GM12878 (cell line): ENCODE measurements at regions not wholly inside any gene's neighbourhood (a gene's known extent, or its start where the extent isn't known, plus 50 kb on each side); places are given as distances from the start of the nearest gene placed in this dataset.

Experiments
- ATAC-seq: fragments of 200-7000 bp; cut with Tn5 transposase; 3 replicates; pipeline ENCODE4 v1.9.1; 2020; ENCODE audit warnings: mild to moderate bottlenecking, moderate library complexity
- BruUV-seq: library from RNA; stranded (reverse); fragments of 400-500 nt; replicated peaks from 2 replicates; lab custom pipeline; 2021; lab: Mats Ljungman, UMichigan
- CTCF ChIA-PET: fragments of 300-600 bp; sonication (Branson Sonifier 250); formaldehyde crosslinking; extraction: SDS; loops from one replicate; lab custom pipeline; 2021; ENCODE audit warnings: inconsistent platforms; lab: Yijun Ruan, JAX
- POLR2A ChIA-PET: fragments of 350-600 bp; formaldehyde crosslinking; extraction: SDS; loops from one replicate; lab custom pipeline; 2021; ENCODE audit warnings: inconsistent platforms; lab: Charles Lee
- RAD21 ChIA-PET: fragments of 300-600 bp; sonication (Branson Sonifier 250); formaldehyde crosslinking; loops from one replicate; lab custom pipeline; 2023; ENCODE audit warnings: antibody characterized with exemption; ENCODE audit not compliant: unreplicated experiment; lab: Charles Lee
- SMC1A ChIA-PET: fragments of 300-600 bp; sonication (Branson Sonifier 250); formaldehyde crosslinking; loops from one replicate; lab custom pipeline; 2023; ENCODE audit not compliant: unreplicated experiment, uncharacterized antibody; lab: Charles Lee
- DNase-seq: peaks from one replicate; pipeline ENCODE4 v3.0.0-alpha.2; 2011; ENCODE audit warnings: low read depth, low spot score
- FAIRE-seq: peaks from 3 replicates; lab custom pipeline; 2011; peaks lifted over from hg19 to GRCh38; lab: Jason Lieb, UNC
- H2AFZ ChIP-seq: 2 replicates; pipeline ENCODE4 v1.6.0; 2011; ENCODE audit warnings: low read depth, low read length, control low read depth; ENCODE audit not compliant: control insufficient read depth
- H3K27ac ChIP-seq: 2 replicates; pipeline ENCODE4 v1.5.1; 2011; ENCODE audit warnings: control low read depth; ENCODE audit not compliant: control insufficient read depth, insufficient read depth
- H3K27me3 ChIP-seq, 2 experiments: replicated peaks in 1 of 2; 2 replicates each; pipeline versions ENCODE4 v1.6.0 to v1.6.1; 2011; ENCODE audit warnings: low read length in 1 of 2; ENCODE audit not compliant: control insufficient read depth in 2 of 2, insufficient read depth in 2 of 2
- H3K36me3 ChIP-seq, 2 experiments: 2 replicates each; pipeline ENCODE4 v1.5.1; 2011; ENCODE audit warnings: low read length in 1 of 2; ENCODE audit not compliant: control insufficient read depth in 2 of 2, insufficient read depth in 2 of 2
- H3K4me1 ChIP-seq: 2 replicates; pipeline ENCODE4 v1.6.1; 2011; ENCODE audit warnings: mild to moderate bottlenecking, low read length, moderate library complexity, mixed read lengths; ENCODE audit not compliant: control insufficient read depth, insufficient read depth
- H3K4me2 ChIP-seq: 2 replicates; pipeline ENCODE4 v1.6.0; 2011; ENCODE audit warnings: control low read depth; ENCODE audit not compliant: control insufficient read depth, insufficient read depth
- H3K4me3 ChIP-seq: fragments of 200-600 bp; sonication (generic); 2 replicates; pipeline ENCODE4 v1.5.1; 2016
- H3K79me2 ChIP-seq: 2 replicates; pipeline ENCODE4 v1.6.0; 2011; ENCODE audit warnings: low read length; ENCODE audit not compliant: control insufficient read depth, insufficient read depth
- H3K9ac ChIP-seq: 2 replicates; pipeline ENCODE4 v1.8.0; 2011; ENCODE audit warnings: low read length, control low read depth, mixed read lengths; ENCODE audit not compliant: control insufficient read depth, insufficient read depth
- H3K9me3 ChIP-seq: replicated peaks from 3 replicates; pipeline ENCODE4 v1.5.1; 2011; ENCODE audit warnings: mild to moderate bottlenecking, low read length; ENCODE audit not compliant: control insufficient read depth, insufficient read depth
- H4K20me1 ChIP-seq: 2 replicates; pipeline ENCODE4 v1.6.0; 2011; ENCODE audit not compliant: control insufficient read depth, insufficient read depth
- CEBPB ChIP-seq, 2 experiments: fragments of 150-350 bp in 1 of 2; IDR thresholded peaks; 2 replicates each; pipeline ENCODE4 v1.6.1; 2012 to 2014; ENCODE audit warnings: low read depth in 2 of 2, low read length in 2 of 2, borderline replicate concordance in 1 of 2, inconsistent platforms in 1 of 2
- CHD4 ChIP-seq: fragments of 200-600 bp; sonication (generic); IDR thresholded peaks from 2 replicates; pipeline ENCODE4 v1.6.1; 2016; ENCODE audit warnings: mild to moderate bottlenecking
- EZH2 ChIP-seq: IDR thresholded peaks from 2 replicates; pipeline ENCODE4 v1.6.1; 2012; ENCODE audit warnings: low read depth, mild to moderate bottlenecking, control low read depth, inconsistent platforms, low read length, borderline replicate concordance; ENCODE audit not compliant: control insufficient read depth
- HDGF ChIP-seq: fragments of 450-650 bp; IDR thresholded peaks from 2 replicates; pipeline ENCODE4 v1.6.1; 2016; ENCODE audit warnings: antibody characterized with exemption
- NFYA ChIP-seq: IDR thresholded peaks from 2 replicates; pipeline ENCODE4 v1.6.1; 2011; ENCODE audit warnings: low read depth, mild to moderate bottlenecking, low read length, improper control_type of control experiment, borderline replicate concordance
- TCF3 ChIP-seq: IDR thresholded peaks from 2 replicates; pipeline ENCODE4 v1.6.1; 2012; ENCODE audit warnings: low read depth, mild to moderate bottlenecking, low read length, borderline replicate concordance; ENCODE audit not compliant: insufficient read depth
- YY1 ChIP-seq: IDR thresholded peaks from 2 replicates; pipeline ENCODE4 v1.6.1; 2011; ENCODE audit warnings: low read depth, mild to moderate bottlenecking, low read length
- in situ Hi-C: fragments of 300-500 bp; cut with MboI; formaldehyde crosslinking; loops from 9 replicates; pipeline ENCODE4 v1.14.3; 2018; ENCODE audit warnings: mixed read lengths
- intact Hi-C: fragments of 100-400 bp; cut with micrococcal nuclease; formaldehyde crosslinking; loops from one replicate; pipeline ENCODE4 v1.14.2; 2022; ENCODE audit not compliant: unreplicated experiment

- TF ChIP-seq NFYA (no peak), HDGF (no peak), YY1 (no peak), CEBPB (IDR thresholded peaks at IDR 0.05; ENCODE audit: borderline replicate concordance in 1 of 2, low read depth in 2 of 2, low read length in 2 of 2) (no peak), CHD4 (no peak)
- TF ChIP-seq, all 136 proteins: peak for 0
- Histone ChIP-seq H2AFZ (no peak overlapping the region), H3K9ac (no peak overlapping the region), H3K27ac (no peak overlapping the region), H3K4me1 (no peaks in the 10 kb centered on the region), H3K79me2 (no peaks in the 10 kb centered on the region), H4K20me1 (no peaks in the 10 kb centered on the region), H3K9me3 (no peaks in the 10 kb centered on the region), H3K27me3 (no peaks in the 10 kb centered on the region), H3K4me3 (no peak overlapping the region), H3K36me3 (no peaks in the 10 kb centered on the region), H3K4me2 (no peak overlapping the region)
- BruUV-seq = no TSS peak
- in situ Hi-C loops = no loop called here
- FAIRE-seq (no peak), ATAC-seq (no peak), DNase-seq (no peak)
- ChIA-PET CTCF (no interaction called here), SMC1A (no interaction called here), RAD21 (no interaction called here), POLR2A (no interaction called here)
- intact Hi-C loops = no loop called here
These were observed 505.4 kb downstream of the KCNA4 start for GRCh38 chr11:29511394-29511793.

GRCh38 chr11:29507376-29507775 lies 509.5 kb downstream of the KCNA4 start:
- ChIA-PET SMC1A (interaction anchor here (0.6 kb wide), 1 partner anchor 27 kb away, joined by 3 read pairs; no protein-coding TSS in a partner anchor), CTCF (no interaction called here), RAD21 (no interaction called here), POLR2A (interaction anchor here (0.6 kb wide), 1 partner anchor 1398 kb away, joined by 4 read pairs; no protein-coding TSS in a partner anchor)
- ATAC-seq (no peak), DNase-seq (no peak), FAIRE-seq (no peak)
- Histone ChIP-seq H3K27ac (no peak overlapping the region), H3K27me3 (no peaks in the 10 kb centered on the region), H3K9me3 (no peaks in the 10 kb centered on the region), H3K4me1 (no peaks in the 10 kb centered on the region), H3K4me2 (no peak overlapping the region), H4K20me1 (no peaks in the 10 kb centered on the region), H3K79me2 (no peaks in the 10 kb centered on the region), H2AFZ (no peak overlapping the region), H3K4me3 (no peak overlapping the region), H3K36me3 (no peaks in the 10 kb centered on the region), H3K9ac (no peak overlapping the region)
- no peak for TF ChIP-seq EZH2
- TF ChIP-seq TCF3 = no peak
- BruUV-seq = no TSS peak
- intact Hi-C loops = no loop called here
- in situ Hi-C loops = no loop called here
